ENCODE measurements at regions not wholly inside any gene's neighbourhood (a gene's known extent, or its start where the extent isn't known, plus 50 kb on each side); places are given as distances from the start of the nearest gene placed in this dataset.

GRCh38 chr2:147482916-147483669 is 361.7 kb upstream of the ACVR2A start:
- no peak overlapping the region for H3K4me3 ChIP-seq (ENCODE audit: low read depth in 1 of 2, low read length in 2 of 2)
- H3K9me3 ChIP-seq (ENCODE audit: control insufficient read depth in 1 of 2, low read length in 2 of 2) = no peaks in the 10 kb centered on the region
- H3K27me3 ChIP-seq (ENCODE audit: low read depth, low read length) = no peaks in the 10 kb centered on the region
- peaks cover 0 to 3% of the 10 kb centered on the region in 2 donors for H3K4me1 ChIP-seq (ENCODE audit: control insufficient read depth in 1 of 2, insufficient read depth in 2 of 2, low read length in 2 of 2)
- H3K36me3 ChIP-seq (ENCODE audit: control insufficient read depth in 1 of 2, insufficient read depth in 2 of 2, low read length in 2 of 2) = no peaks in the 10 kb centered on the region
- no peak overlapping the region for H3K27ac ChIP-seq (ENCODE audit: low read length)

GRCh38 chr2:147482111-147482895 is 362.5 kb upstream of the ACVR2A start:
- H3K4me3 ChIP-seq (ENCODE audit: low read depth in 1 of 2, low read length in 2 of 2) = no peak overlapping the region
- H3K9me3 ChIP-seq (ENCODE audit: control insufficient read depth in 1 of 2, low read length in 2 of 2) = no peaks in the 10 kb centered on the region
- no peak overlapping the region for H3K27ac ChIP-seq (ENCODE audit: low read length)
- no peaks in the 10 kb centered on the region for H3K36me3 ChIP-seq (ENCODE audit: control insufficient read depth in 1 of 2, insufficient read depth in 2 of 2, low read length in 2 of 2)
- no peaks in the 10 kb centered on the region for H3K27me3 ChIP-seq (ENCODE audit: low read depth, low read length)
- H3K4me1 ChIP-seq (ENCODE audit: control insufficient read depth in 1 of 2, insufficient read depth in 2 of 2, low read length in 2 of 2) = peaks cover 0 to 3% of the 10 kb centered on the region in 2 donors

GRCh38 chr2:147479358-147479757 is 365.5 kb upstream of the ACVR2A start:
- Histone ChIP-seq H3K4me3 (ENCODE audit: low read depth in 1 of 2, low read length in 2 of 2) (no peak overlapping the region), H3K9me3 (ENCODE audit: control insufficient read depth in 1 of 2, low read length in 2 of 2) (no peaks in the 10 kb centered on the region), H3K27ac (ENCODE audit: low read length) (no peak overlapping the region), H3K27me3 (ENCODE audit: low read depth, low read length) (no peaks in the 10 kb centered on the region), H3K4me1 (ENCODE audit: control insufficient read depth in 1 of 2, insufficient read depth in 2 of 2, low read length in 2 of 2) (peaks cover 0 to 3% of the 10 kb centered on the region in 2 donors), H3K36me3 (ENCODE audit: control insufficient read depth in 1 of 2, insufficient read depth in 2 of 2, low read length in 2 of 2) (no peaks in the 10 kb centered on the region)

- Histone ChIP-seq H3K36me3 (ENCODE audit: control insufficient read depth in 1 of 2, insufficient read depth in 2 of 2, low read length in 2 of 2) (no peaks in the 10 kb centered on the region), H3K9me3 (ENCODE audit: control insufficient read depth in 1 of 2, low read length in 2 of 2) (no peaks in the 10 kb centered on the region), H3K27me3 (ENCODE audit: low read depth, low read length) (no peaks in the 10 kb centered on the region), H3K4me3 (ENCODE audit: low read depth in 1 of 2, low read length in 2 of 2) (no peak overlapping the region), H3K4me1 (ENCODE audit: control insufficient read depth in 1 of 2, insufficient read depth in 2 of 2, low read length in 2 of 2) (no peaks in the 10 kb centered on the region), H3K27ac (ENCODE audit: low read length) (no peak overlapping the region)
These were observed 371.8 kb upstream of the ACVR2A start for GRCh38 chr2:147473075-147473474.

- no peaks in the 10 kb centered on the region for H3K4me1 ChIP-seq (ENCODE audit: control insufficient read depth in 1 of 2, insufficient read depth in 2 of 2, low read length in 2 of 2)
- H3K9me3 ChIP-seq (ENCODE audit: control insufficient read depth in 1 of 2, low read length in 2 of 2) = no peaks in the 10 kb centered on the region
- no peaks in the 10 kb centered on the region for H3K27me3 ChIP-seq (ENCODE audit: low read depth, low read length)
- H3K27ac ChIP-seq (ENCODE audit: low read length) = no peak overlapping the region
- H3K36me3 ChIP-seq (ENCODE audit: control insufficient read depth in 1 of 2, insufficient read depth in 2 of 2, low read length in 2 of 2) = no peaks in the 10 kb centered on the region
- H3K4me3 ChIP-seq (ENCODE audit: low read depth in 1 of 2, low read length in 2 of 2) = no peak overlapping the region
These were observed 373.7 kb upstream of the ACVR2A start for GRCh38 chr2:147471126-147471525.

GRCh38 chr2:147469471-147469870 is 375.4 kb upstream of the ACVR2A start:
- Histone ChIP-seq H3K27ac (ENCODE audit: low read length) (no peak overlapping the region), H3K9me3 (ENCODE audit: control insufficient read depth in 1 of 2, low read length in 2 of 2) (no peaks in the 10 kb centered on the region), H3K4me1 (ENCODE audit: control insufficient read depth in 1 of 2, insufficient read depth in 2 of 2, low read length in 2 of 2) (no peaks in the 10 kb centered on the region), H3K4me3 (ENCODE audit: low read depth in 1 of 2, low read length in 2 of 2) (no peak overlapping the region), H3K27me3 (ENCODE audit: low read depth, low read length) (no peaks in the 10 kb centered on the region), H3K36me3 (ENCODE audit: control insufficient read depth in 1 of 2, insufficient read depth in 2 of 2, low read length in 2 of 2) (no peaks in the 10 kb centered on the region)

GRCh38 chr2:147468963-147469362 is 375.9 kb upstream of the ACVR2A start:
- Histone ChIP-seq H3K4me1 (ENCODE audit: control insufficient read depth in 1 of 2, insufficient read depth in 2 of 2, low read length in 2 of 2) (no peaks in the 10 kb centered on the region), H3K27ac (ENCODE audit: low read length) (no peak overlapping the region), H3K36me3 (ENCODE audit: control insufficient read depth in 1 of 2, insufficient read depth in 2 of 2, low read length in 2 of 2) (no peaks in the 10 kb centered on the region), H3K27me3 (ENCODE audit: low read depth, low read length) (no peaks in the 10 kb centered on the region), H3K9me3 (ENCODE audit: control insufficient read depth in 1 of 2, low read length in 2 of 2) (no peaks in the 10 kb centered on the region), H3K4me3 (ENCODE audit: low read depth in 1 of 2, low read length in 2 of 2) (no peak overlapping the region)

- Histone ChIP-seq H3K36me3 (ENCODE audit: control insufficient read depth in 1 of 2, insufficient read depth in 2 of 2, low read length in 2 of 2) (no peaks in the 10 kb centered on the region), H3K4me1 (ENCODE audit: control insufficient read depth in 1 of 2, insufficient read depth in 2 of 2, low read length in 2 of 2) (no peaks in the 10 kb centered on the region), H3K27ac (ENCODE audit: low read length) (no peak overlapping the region), H3K27me3 (ENCODE audit: low read depth, low read length) (no peaks in the 10 kb centered on the region), H3K9me3 (ENCODE audit: control insufficient read depth in 1 of 2, low read length in 2 of 2) (no peaks in the 10 kb centered on the region), H3K4me3 (ENCODE audit: low read depth in 1 of 2, low read length in 2 of 2) (no peak overlapping the region)
These were observed 376.5 kb upstream of the ACVR2A start for GRCh38 chr2:147468349-147468748.

GRCh38 chr2:147467441-147467840 is 377.4 kb upstream of the ACVR2A start:
- no peak overlapping the region for H3K4me3 ChIP-seq (ENCODE audit: low read depth in 1 of 2, low read length in 2 of 2)
- no peaks in the 10 kb centered on the region for H3K36me3 ChIP-seq (ENCODE audit: control insufficient read depth in 1 of 2, insufficient read depth in 2 of 2, low read length in 2 of 2)
- no peaks in the 10 kb centered on the region for H3K9me3 ChIP-seq (ENCODE audit: control insufficient read depth in 1 of 2, low read length in 2 of 2)
- H3K27ac ChIP-seq (ENCODE audit: low read length) = no peak overlapping the region
- H3K4me1 ChIP-seq (ENCODE audit: control insufficient read depth in 1 of 2, insufficient read depth in 2 of 2, low read length in 2 of 2) = no peaks in the 10 kb centered on the region
- H3K27me3 ChIP-seq (ENCODE audit: low read depth, low read length) = no peaks in the 10 kb centered on the region

GRCh38 chr2:147464737-147465357 is 380.0 kb upstream of the ACVR2A start:
- Histone ChIP-seq H3K9me3 (ENCODE audit: control insufficient read depth in 1 of 2, low read length in 2 of 2) (no peaks in the 10 kb centered on the region), H3K4me3 (ENCODE audit: low read depth in 1 of 2, low read length in 2 of 2) (no peak overlapping the region), H3K27ac (ENCODE audit: low read length) (peak overlapping the region; percentile 71)

GRCh38 chr2:147463881-147464520 is 380.8 kb upstream of the ACVR2A start:
- Histone ChIP-seq H3K9me3 (ENCODE audit: control insufficient read depth in 1 of 2, low read length in 2 of 2) (no peaks in the 10 kb centered on the region), H3K4me1 (ENCODE audit: control insufficient read depth in 1 of 2, insufficient read depth in 2 of 2, low read length in 2 of 2) (no peaks in the 10 kb centered on the region), H3K36me3 (ENCODE audit: control insufficient read depth in 1 of 2, insufficient read depth in 2 of 2, low read length in 2 of 2) (no peaks in the 10 kb centered on the region), H3K4me3 (ENCODE audit: low read depth in 1 of 2, low read length in 2 of 2) (no peak overlapping the region), H3K27ac (ENCODE audit: low read length) (peak overlapping the region; percentile 71), H3K27me3 (ENCODE audit: low read depth, low read length) (no peaks in the 10 kb centered on the region)

More at GRCh38 chr2:147464737-147465357, 380.0 kb upstream of the ACVR2A start:
- H3K36me3 ChIP-seq (ENCODE audit: control insufficient read depth in 1 of 2, insufficient read depth in 2 of 2, low read length in 2 of 2) = no peaks in the 10 kb centered on the region
- H3K27me3 ChIP-seq (ENCODE audit: low read depth, low read length) = no peaks in the 10 kb centered on the region
- no peaks in the 10 kb centered on the region for H3K4me1 ChIP-seq (ENCODE audit: control insufficient read depth in 1 of 2, insufficient read depth in 2 of 2, low read length in 2 of 2)

All from muscle layer of duodenum (tissue), 2 donors.